Hepatocyte (in vitro differentiated cells): ENCODE measurements at regions not wholly inside any gene's neighbourhood (a gene's known extent, or its start where the extent isn't known, plus 50 kb on each side); places are given as distances from the start of the nearest gene placed in this dataset.

Source experiments
- DNase-seq: peaks from one replicate; pipeline ENCODE4 v3.0.0-alpha.2; 2016; ENCODE audit warnings: low spot score
- H2AFZ ChIP-seq: fragments of 200-600 bp; sonication (generic); 2 replicates; pipeline ENCODE4 v1.6.0; 2016; ENCODE audit warnings: antibody characterized with exemption, mild to moderate bottlenecking
- H3K27ac ChIP-seq: fragments of 200-600 bp; sonication (generic); 2 replicates; pipeline ENCODE4 v1.5.1; 2016; ENCODE audit warnings: mild to moderate bottlenecking
- H3K27me3 ChIP-seq: fragments of 200-600 bp; sonication (generic); 2 replicates; pipeline ENCODE4 v1.6.1; 2016
- H3K36me3 ChIP-seq: fragments of 200-600 bp; sonication (generic); replicated peaks from 2 replicates; pipeline ENCODE4 v1.5.1; 2016; ENCODE audit warnings: low read depth; ENCODE audit not compliant: insufficient read depth
- H3K4me1 ChIP-seq: fragments of 200-600 bp; sonication (generic); 2 replicates; pipeline ENCODE4 v1.5.1; 2016; ENCODE audit warnings: mild to moderate bottlenecking, moderate library complexity; ENCODE audit not compliant: insufficient read depth
- H3K4me2 ChIP-seq: fragments of 200-600 bp; sonication (generic); 2 replicates; pipeline ENCODE4 v1.6.0; 2016
- H3K4me3 ChIP-seq: fragments of 200-600 bp; sonication (generic); 2 replicates; pipeline ENCODE4 v1.5.1; 2016; ENCODE audit warnings: mild to moderate bottlenecking
- H3K79me2 ChIP-seq: fragments of 200-600 bp; sonication (generic); 2 replicates; pipeline ENCODE4 v1.6.0; 2017; ENCODE audit warnings: mild to moderate bottlenecking
- H3K9me2 ChIP-seq: fragments of 200-600 bp; sonication (generic); replicated peaks from 2 replicates; pipeline ENCODE4 v1.6.0; 2017; ENCODE audit warnings: mild to moderate bottlenecking; ENCODE audit not compliant: insufficient read depth
- H3K9me3 ChIP-seq: fragments of 200-600 bp; sonication (generic); 2 replicates; pipeline ENCODE4 v1.5.1; 2016; ENCODE audit warnings: low read depth, mild to moderate bottlenecking
- H4K20me1 ChIP-seq: fragments of 200-600 bp; sonication (generic); 2 replicates; pipeline ENCODE4 v1.6.0; 2016; ENCODE audit warnings: mild to moderate bottlenecking; ENCODE audit not compliant: insufficient read depth, poor library complexity, severe bottlenecking
- EZH2 ChIP-seq: fragments of 200-600 bp; sonication (generic); IDR thresholded peaks from 2 replicates; pipeline ENCODE4 v1.6.1; 2016; ENCODE audit warnings: antibody characterized with exemption, mild to moderate bottlenecking, borderline replicate concordance
- EZH2phosphoT487 ChIP-seq: fragments of 200-600 bp; sonication (generic); IDR thresholded peaks from one replicate; pipeline ENCODE4 v1.6.1; 2018; ENCODE audit warnings: antibody characterized with exemption, mild to moderate bottlenecking, low read depth, moderate library complexity; ENCODE audit not compliant: unreplicated experiment, severe bottlenecking
- WGBS: methylation state at CpG from one replicate; pipeline ENCODE4 v1.1.6; 2016; ENCODE audit warnings: low lambda C conversion rate; ENCODE audit errors: missing lambda C conversion rate; 5-methylcytosine and 5-hydroxymethylcytosine counted together
- TF ChIP-seq, protein P1 (sequence below): fragments of 200-600 bp; sonication (generic); IDR thresholded peaks from 2 replicates; pipeline ENCODE4 v1.5.1; 2016; ENCODE audit warnings: antibody characterized with exemption, mild to moderate bottlenecking; ENCODE audit not compliant: poor library complexity

DNA sequence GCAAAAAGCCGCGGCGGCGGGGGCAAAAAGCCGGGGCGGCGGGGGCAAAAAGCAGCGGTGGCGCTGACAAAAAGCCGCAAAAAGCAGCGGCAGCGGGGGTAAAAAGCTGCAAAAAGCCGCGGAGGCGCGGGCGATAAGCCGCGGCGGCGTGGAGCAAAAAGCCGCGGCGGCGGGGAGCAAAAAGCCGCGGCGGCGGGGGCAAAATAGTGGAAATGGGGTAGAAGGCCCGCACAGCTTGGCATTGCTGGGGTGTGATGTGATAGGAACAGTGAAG is 450.1 kb downstream of the ANKRD30B start:
- no peaks in the 10 kb centered on the region for H4K20me1 ChIP-seq
- no peaks in the 10 kb centered on the region for H3K36me3 ChIP-seq
- no peak overlapping the region for H3K4me2 ChIP-seq
- WGBS = 100% methylated on average over 1 of the region's 30 CpGs
- H3K27me3 ChIP-seq = no peaks in the 10 kb centered on the region
- no peaks in the 10 kb centered on the region for H3K9me2 ChIP-seq
- H3K79me2 ChIP-seq = no peaks in the 10 kb centered on the region
- H2AFZ ChIP-seq = no peak overlapping the region
- H3K4me3 ChIP-seq = no peak overlapping the region
- peaks cover 10% of the 10 kb centered on the region for H3K9me3 ChIP-seq
- no peaks in the 10 kb centered on the region for H3K4me1 ChIP-seq
- no peak overlapping the region for H3K27ac ChIP-seq
- no peak for DNase-seq
- TF ChIP-seq, protein P1, sequence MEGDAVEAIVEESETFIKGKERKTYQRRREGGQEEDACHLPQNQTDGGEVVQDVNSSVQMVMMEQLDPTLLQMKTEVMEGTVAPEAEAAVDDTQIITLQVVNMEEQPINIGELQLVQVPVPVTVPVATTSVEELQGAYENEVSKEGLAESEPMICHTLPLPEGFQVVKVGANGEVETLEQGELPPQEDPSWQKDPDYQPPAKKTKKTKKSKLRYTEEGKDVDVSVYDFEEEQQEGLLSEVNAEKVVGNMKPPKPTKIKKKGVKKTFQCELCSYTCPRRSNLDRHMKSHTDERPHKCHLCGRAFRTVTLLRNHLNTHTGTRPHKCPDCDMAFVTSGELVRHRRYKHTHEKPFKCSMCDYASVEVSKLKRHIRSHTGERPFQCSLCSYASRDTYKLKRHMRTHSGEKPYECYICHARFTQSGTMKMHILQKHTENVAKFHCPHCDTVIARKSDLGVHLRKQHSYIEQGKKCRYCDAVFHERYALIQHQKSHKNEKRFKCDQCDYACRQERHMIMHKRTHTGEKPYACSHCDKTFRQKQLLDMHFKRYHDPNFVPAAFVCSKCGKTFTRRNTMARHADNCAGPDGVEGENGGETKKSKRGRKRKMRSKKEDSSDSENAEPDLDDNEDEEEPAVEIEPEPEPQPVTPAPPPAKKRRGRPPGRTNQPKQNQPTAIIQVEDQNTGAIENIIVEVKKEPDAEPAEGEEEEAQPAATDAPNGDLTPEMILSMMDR = no peak
- TF ChIP-seq EZH2 (no peak), EZH2phosphoT487 (no peak)
